ENCODE measurements at regions not wholly inside any gene's neighbourhood (a gene's known extent, or its start where the extent isn't known, plus 50 kb on each side); places are given as distances from the start of the nearest gene placed in this dataset.
"Not testable (repeated sequence)": the region's sequence is repeated elsewhere in the genome, so short reads cannot be mapped to it uniquely, and the experiment has no call there.

DNA sequence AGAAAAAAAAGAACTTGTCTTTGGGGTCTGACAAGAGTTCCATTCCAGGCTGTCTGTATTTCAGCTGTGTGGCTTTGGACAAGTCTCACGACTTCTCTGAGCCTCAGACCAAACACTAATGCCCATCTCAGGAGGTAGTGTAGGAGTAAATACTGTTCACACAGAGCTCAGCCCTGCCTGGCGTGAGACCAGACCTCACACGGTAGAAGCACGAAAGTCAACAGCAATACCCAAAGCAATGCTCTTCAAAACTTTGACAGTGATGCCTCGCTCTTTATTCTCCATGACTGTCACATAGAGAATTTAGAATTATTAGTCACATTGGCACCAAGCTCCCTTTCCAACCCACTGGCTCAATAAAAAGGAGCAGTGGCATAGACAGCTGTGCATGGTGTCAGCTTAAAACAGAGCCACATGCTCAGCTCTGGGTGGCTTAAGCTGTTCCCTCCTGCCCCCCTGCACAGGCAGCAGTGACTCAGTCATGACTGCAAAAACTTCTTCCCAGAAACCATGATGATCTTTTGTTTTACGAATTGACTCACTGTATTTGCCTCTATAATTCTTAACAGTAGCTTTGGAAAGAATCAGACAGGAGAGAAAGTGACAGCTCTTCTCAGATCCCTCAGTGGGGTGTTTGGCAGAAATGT lies 74.0 kb upstream of the PHF21B start:
- DNase-seq (ENCODE audit: insufficient read length) (no peak), FAIRE-seq (no peak)
- no peak for TF ChIP-seq POLR2A (IDR thresholded peaks at IDR 0.05; ENCODE audit: low read depth, low read length)
- TF ChIP-seq TAF1 (IDR thresholded peaks at IDR 0.05; ENCODE audit: borderline replicate concordance, low read depth, low read length) = no peak
- no peak for TF ChIP-seq POLR2AphosphoS5 (IDR thresholded peaks at IDR 0.05; ENCODE audit: low read depth, low read length)

DNA sequence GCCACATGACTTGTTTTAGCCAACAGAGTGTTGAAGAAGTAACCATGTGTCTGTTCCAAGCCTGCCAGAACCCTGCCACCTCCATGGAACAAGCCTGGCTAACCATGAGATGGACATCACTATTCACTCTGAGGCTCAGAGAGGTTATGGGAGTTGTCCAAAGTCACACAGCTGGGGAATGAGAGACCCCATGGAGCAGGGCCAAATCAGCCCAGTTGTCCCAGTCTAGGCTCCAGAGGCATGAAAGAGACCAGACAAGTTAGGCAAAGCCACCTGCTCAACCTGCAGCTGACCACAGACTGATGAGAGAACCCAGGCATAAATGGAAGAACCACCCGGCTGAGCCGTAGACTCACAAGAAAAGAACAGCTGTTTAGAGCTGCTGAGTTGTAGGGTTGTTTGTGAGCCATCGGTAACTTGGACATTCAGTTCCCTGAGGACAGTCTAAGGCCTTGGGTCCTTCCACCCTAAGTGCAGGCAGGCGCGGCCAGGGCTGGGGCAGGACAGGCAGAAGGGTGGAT lies 74.7 kb upstream of the PHF21B start:
- DNase-seq (ENCODE audit: insufficient read length) (no peak), FAIRE-seq (no peak)
- TF ChIP-seq TAF1 (IDR thresholded peaks at IDR 0.05; ENCODE audit: borderline replicate concordance, low read depth, low read length) (no peak), POLR2A (IDR thresholded peaks at IDR 0.05; ENCODE audit: low read depth, low read length) (no peak), POLR2AphosphoS5 (IDR thresholded peaks at IDR 0.05; ENCODE audit: low read depth, low read length) (no peak)

DNA sequence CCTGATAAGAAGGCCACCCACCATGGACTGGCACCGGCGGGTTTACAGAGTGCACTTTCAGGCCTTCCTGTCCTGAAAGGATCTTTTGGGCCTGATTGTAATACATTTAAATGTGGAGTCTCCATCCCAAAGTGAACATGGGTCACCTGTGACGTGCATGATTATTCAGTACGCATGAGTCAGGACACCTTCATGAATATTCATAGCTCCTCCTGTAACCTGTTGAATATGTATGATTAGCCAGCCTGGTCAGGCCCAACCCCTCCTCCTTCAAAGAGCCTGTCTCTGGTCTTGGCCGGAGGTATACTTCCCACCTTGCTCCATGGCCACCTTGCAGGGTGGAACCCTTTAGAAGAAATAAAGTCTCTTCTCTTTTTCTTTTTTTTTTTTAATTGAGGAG lies 75.9 kb upstream of the NUP50 start:
- no peak for DNase-seq (ENCODE audit: insufficient read length)
- TF ChIP-seq POLR2A (IDR thresholded peaks at IDR 0.05; ENCODE audit: low read depth, low read length) (no peak), TAF1 (IDR thresholded peaks at IDR 0.05; ENCODE audit: borderline replicate concordance, low read depth, low read length) (no peak), POLR2AphosphoS5 (IDR thresholded peaks at IDR 0.05; ENCODE audit: low read depth, low read length) (no peak)
- no peak for FAIRE-seq

DNA sequence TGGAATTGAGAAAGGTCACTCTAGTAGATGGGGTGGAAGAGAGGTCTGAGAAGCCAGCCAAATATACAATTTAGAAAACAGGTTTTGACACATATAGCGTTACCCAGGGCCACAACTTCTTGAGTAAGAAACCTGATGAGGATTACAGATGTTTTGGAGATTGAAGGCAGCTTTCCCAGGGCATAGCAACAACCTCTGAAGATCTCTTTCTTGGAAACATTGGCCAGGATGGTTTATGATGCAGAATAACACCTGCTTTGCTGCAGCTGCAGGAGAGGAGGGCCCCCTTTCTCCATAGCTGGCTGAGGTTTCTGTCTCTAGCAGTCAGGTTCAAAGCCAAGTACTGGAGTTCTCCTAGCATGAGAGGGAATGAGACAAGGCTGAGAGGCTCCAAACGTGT lies 75.1 kb upstream of the NUP50 start:
- TF ChIP-seq TAF1 (IDR thresholded peaks at IDR 0.05; ENCODE audit: borderline replicate concordance, low read depth, low read length) = no peak
- no peak for TF ChIP-seq POLR2AphosphoS5 (IDR thresholded peaks at IDR 0.05; ENCODE audit: low read depth, low read length)
- no peak for TF ChIP-seq POLR2A (IDR thresholded peaks at IDR 0.05; ENCODE audit: low read depth, low read length)
- DNase-seq (ENCODE audit: insufficient read length) (no peak), FAIRE-seq (no peak)

DNA sequence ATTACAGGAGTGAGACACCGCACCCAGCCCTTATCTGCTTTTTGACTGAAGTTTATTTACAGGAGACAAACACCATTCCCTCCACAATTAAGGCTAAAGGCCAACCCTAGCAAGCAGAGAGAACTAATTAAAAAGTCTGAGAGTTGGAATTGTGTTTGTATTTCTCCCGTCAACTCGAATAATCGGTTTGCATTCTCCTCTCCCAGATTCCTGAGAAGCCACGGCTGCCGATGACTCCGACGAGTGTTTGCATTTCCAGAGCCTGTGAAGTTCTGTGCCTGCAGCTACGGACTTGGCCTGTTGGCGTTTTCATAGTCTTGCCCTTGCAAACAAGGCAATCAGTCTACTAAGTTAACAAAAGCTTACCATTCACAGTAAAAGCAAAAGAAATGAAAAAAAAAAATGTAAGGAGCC lies 73.2 kb upstream of the NUP50 start:
- no peak for TF ChIP-seq POLR2AphosphoS5 (IDR thresholded peaks at IDR 0.05; ENCODE audit: low read depth, low read length)
- TF ChIP-seq POLR2A (IDR thresholded peaks at IDR 0.05; ENCODE audit: low read depth, low read length) = no peak
- no peak for TF ChIP-seq TAF1 (IDR thresholded peaks at IDR 0.05; ENCODE audit: borderline replicate concordance, low read depth, low read length)
- DNase-seq (ENCODE audit: insufficient read length) (no peak), FAIRE-seq (no peak)

DNA sequence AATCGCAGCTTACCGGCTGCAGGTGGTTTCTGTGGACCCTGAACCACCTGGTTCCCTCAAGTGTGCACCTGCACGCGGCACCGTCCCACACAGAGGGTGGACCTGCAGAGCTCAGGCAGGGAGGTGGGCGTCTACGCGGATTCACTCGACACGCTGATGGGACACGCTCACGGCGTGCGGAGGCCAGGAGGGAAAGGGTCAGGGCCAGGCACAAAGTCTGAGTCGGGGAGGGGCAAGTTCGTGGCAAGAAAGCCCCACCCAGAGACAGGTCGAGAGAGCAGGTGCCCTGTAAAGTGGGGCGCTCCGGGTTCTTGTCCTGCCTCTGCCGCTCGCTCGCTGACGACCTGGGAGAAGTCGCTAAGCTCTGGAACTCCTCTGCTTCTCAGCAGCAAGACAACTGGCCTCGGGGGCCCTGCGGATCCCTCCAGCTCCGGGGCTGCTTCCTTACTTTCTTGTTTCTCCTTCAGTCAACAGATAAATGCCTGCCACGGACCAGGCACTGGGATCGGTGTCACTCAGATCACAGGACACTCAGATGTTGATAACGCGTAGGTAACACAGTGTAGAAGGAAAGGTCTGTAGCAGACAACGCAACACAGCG lies 72.4 kb upstream of the NUP50 start:
- no peak for TF ChIP-seq POLR2A (IDR thresholded peaks at IDR 0.05; ENCODE audit: low read depth, low read length)
- no peak for TF ChIP-seq POLR2AphosphoS5 (IDR thresholded peaks at IDR 0.05; ENCODE audit: low read depth, low read length)
- TF ChIP-seq TAF1 (IDR thresholded peaks at IDR 0.05; ENCODE audit: borderline replicate concordance, low read depth, low read length) = no peak
- FAIRE-seq (no peak), DNase-seq (ENCODE audit: insufficient read length) (no peak)

DNA sequence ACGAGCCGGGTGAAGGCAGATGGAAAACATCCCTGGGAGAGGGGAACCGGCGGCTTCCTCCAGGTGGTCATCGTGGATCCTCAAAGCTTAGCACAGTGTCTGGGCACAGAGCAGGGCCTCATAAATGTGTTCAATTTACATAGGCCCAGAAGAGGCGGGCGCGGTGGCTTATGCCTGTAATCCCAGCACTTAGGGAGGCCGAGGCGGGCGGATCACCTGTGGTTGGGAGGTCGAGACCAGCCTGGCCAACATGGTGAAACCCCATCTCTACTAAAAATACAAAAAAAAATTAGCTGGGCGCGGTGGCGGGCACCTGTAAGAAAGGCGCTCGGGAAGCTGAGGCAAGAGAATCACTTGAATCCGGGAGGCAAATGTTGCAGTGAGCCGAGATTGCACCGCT lies 71.8 kb upstream of the NUP50 start:
- FAIRE-seq; DNase-seq (ENCODE audit: insufficient read length): not testable (repeated sequence)

DNA sequence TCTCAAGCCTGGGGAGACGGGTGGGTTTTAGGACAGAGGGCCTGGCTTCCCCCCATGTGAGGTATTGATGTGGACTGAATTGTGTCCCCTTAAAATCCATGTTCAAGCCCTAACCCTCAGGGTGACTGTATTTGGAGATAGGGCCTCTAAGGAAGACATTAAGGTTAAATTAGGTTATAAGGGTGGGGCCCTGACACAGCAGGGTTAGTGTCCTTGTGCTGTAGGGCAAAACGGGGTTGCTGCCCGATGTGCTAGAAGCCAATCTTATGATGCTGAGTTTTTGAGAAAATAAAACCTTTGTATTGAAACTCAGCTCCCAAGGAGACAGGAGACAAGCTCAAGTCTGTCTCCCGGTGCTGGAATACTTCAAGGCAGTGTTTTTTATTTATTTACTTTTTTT lies 71.1 kb upstream of the NUP50 start:
- FAIRE-seq (no peak), DNase-seq (ENCODE audit: insufficient read length) (no peak)
- TF ChIP-seq TAF1 (IDR thresholded peaks at IDR 0.05; ENCODE audit: borderline replicate concordance, low read depth, low read length) (no peak), POLR2A (IDR thresholded peaks at IDR 0.05; ENCODE audit: low read depth, low read length) (no peak), POLR2AphosphoS5 (IDR thresholded peaks at IDR 0.05; ENCODE audit: low read depth, low read length) (no peak)

DNA sequence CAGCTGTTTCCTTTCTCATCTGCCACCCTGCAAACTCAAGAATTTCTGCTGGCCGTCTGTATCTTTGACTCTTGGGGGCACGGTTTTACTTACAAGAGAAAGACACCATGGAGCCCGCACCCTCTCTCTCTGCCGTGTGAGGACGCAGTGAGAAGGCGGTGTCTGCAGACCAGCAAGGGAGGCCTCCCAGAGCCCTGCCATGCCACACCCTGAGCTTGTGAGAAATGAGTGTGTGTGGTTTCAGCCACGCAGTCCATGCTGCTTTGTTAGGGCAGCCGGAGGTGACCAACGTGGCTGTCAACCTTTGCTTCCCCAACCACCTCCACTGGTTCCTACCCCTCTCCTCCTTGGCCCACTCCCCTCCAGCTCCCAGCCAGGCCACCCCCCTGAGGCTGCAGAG lies 70.1 kb upstream of the NUP50 start:
- FAIRE-seq = no peak
- no peak for DNase-seq (ENCODE audit: insufficient read length)
- TF ChIP-seq TAF1 (IDR thresholded peaks at IDR 0.05; ENCODE audit: borderline replicate concordance, low read depth, low read length) (no peak), POLR2AphosphoS5 (IDR thresholded peaks at IDR 0.05; ENCODE audit: low read depth, low read length) (no peak), POLR2A (IDR thresholded peaks at IDR 0.05; ENCODE audit: low read depth, low read length) (no peak)

DNA sequence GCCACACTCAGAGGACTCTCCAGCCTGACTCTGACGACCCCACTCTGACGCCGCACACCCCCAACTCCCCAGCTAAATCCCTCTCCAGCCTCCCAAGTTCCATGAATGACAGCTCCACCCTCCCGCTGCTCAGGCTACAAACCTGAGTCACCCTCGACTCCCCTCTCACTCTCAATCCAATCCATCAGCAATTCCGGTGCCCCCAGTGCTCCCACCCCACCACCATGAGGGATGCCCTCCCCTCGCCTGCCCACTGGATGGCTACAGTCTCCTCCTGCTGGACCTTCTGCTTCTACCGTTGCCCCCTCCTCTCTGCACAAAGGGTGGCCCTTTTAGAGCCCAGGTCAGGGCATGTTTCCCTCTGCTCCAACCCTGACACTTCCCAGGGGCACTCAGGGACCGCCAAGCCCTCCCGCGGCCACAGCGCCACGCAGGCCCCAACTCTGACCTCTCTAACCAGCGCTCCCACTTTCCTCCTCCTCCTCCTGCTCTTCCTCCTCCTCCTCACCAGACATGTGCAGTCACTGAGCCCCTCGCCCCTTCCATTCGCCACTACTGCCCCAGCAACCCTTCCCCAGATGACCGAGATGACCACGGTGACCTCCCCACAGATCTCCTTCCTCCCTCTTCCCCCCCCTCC lies 69.5 kb upstream of the NUP50 start:
- FAIRE-seq = no peak
- TF ChIP-seq POLR2A (IDR thresholded peaks at IDR 0.05; ENCODE audit: low read depth, low read length) = no peak
- no peak for TF ChIP-seq TAF1 (IDR thresholded peaks at IDR 0.05; ENCODE audit: borderline replicate concordance, low read depth, low read length)
- TF ChIP-seq POLR2AphosphoS5 (IDR thresholded peaks at IDR 0.05; ENCODE audit: low read depth, low read length) = no peak
- no peak for DNase-seq (ENCODE audit: insufficient read length)

DNA sequence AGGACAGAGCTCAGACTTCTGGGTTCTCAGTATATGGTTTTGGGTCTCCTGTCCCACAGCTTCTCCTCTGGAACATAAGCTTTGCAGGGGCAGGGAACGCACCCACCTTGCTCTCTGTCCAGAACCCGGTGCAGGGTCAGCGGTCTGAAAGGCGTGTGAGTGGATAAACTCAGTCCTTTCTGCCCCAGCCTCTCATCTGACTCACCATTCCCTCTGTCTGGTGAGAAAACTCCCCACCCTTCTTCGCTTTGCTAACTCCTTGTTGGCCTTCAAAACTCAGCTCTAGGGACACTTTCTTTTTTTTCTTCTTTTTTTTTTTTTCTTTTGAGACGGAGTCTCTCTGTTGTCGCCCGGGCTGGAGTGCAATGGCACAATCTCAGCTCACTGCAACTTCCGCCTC lies 68.9 kb upstream of the NUP50 start:
- no peak for DNase-seq (ENCODE audit: insufficient read length)
- no peak for TF ChIP-seq TAF1 (IDR thresholded peaks at IDR 0.05; ENCODE audit: borderline replicate concordance, low read depth, low read length)
- no peak for TF ChIP-seq POLR2AphosphoS5 (IDR thresholded peaks at IDR 0.05; ENCODE audit: low read depth, low read length)
- no peak for TF ChIP-seq POLR2A (IDR thresholded peaks at IDR 0.05; ENCODE audit: low read depth, low read length)
- FAIRE-seq = no peak

Data from GM12892 (cell line).